GM19397 (cell line): ENCODE measurements at regions not wholly inside any gene's neighbourhood (a gene's known extent, or its start where the extent isn't known, plus 50 kb on each side); places are given as distances from the start of the nearest gene placed in this dataset.

ENCODE experiments used
- ATAC-seq: cut with Tn5 transposase; IDR thresholded peaks from one replicate; pipeline ENCODE4 v1.9.1; 2021; ENCODE audit warnings: mild to moderate bottlenecking, moderate library complexity; ENCODE audit not compliant: unreplicated experiment

GRCh38 chr10:28952523-28952922 is 275.2 kb downstream of the BAMBI start:
- ATAC-seq, result no peak

- ATAC-seq, result no peak
These were observed 276.9 kb downstream of the BAMBI start for GRCh38 chr10:28954211-28954610.

- no peak for ATAC-seq
These were observed 281.1 kb downstream of the BAMBI start for GRCh38 chr10:28958468-28958867.

GRCh38 chr10:28959850-28960501 is 282.7 kb downstream of the BAMBI start:
- no peak for ATAC-seq

GRCh38 chr10:28962768-28963167 is 285.4 kb downstream of the BAMBI start:
- ATAC-seq, result no peak

GRCh38 chr10:28963539-28964221 is 286.4 kb downstream of the BAMBI start:
- no peak for ATAC-seq

- ATAC-seq, result no peak
These were observed 288.6 kb downstream of the BAMBI start for GRCh38 chr10:28965937-28966336.

- ATAC-seq, result no peak
These were observed 289.7 kb downstream of the BAMBI start for GRCh38 chr10:28967031-28967430.

GRCh38 chr10:28969413-28969812 is 292.1 kb downstream of the BAMBI start:
- ATAC-seq, result no peak

- ATAC-seq, result no peak
These were observed 292.9 kb downstream of the BAMBI start for GRCh38 chr10:28970231-28970630.

- ATAC-seq, result no peak
These were observed 293.9 kb downstream of the BAMBI start for GRCh38 chr10:28971255-28971654.

GRCh38 chr10:28971764-28972163 is 294.4 kb downstream of the BAMBI start:
- ATAC-seq, result no peak

- no peak for ATAC-seq
These were observed 296.1 kb downstream of the BAMBI start for GRCh38 chr10:28973309-28973972.

- ATAC-seq, result no peak
These were observed 298.7 kb downstream of the BAMBI start for GRCh38 chr10:28975891-28976531.

- no peak for ATAC-seq
These were observed 300.2 kb downstream of the BAMBI start for GRCh38 chr10:28977518-28977917.

- no peak for ATAC-seq
These were observed 302.9 kb downstream of the BAMBI start for GRCh38 chr10:28980264-28980663.

- ATAC-seq, result no peak
These were observed 303.7 kb downstream of the BAMBI start for GRCh38 chr10:28981007-28981406.

- no peak for ATAC-seq
These were observed 305.7 kb downstream of the BAMBI start for GRCh38 chr10:28982974-28983373.

GRCh38 chr10:28983799-28984198 is 305.1 kb upstream of the LYZL1 start:
- no peak for ATAC-seq

- peak; percentile 68 for ATAC-seq
These were observed 304.4 kb upstream of the LYZL1 start for GRCh38 chr10:28984431-28984830.

- no peak for ATAC-seq
These were observed 303.6 kb upstream of the LYZL1 start for GRCh38 chr10:28985137-28985885.
